Coronary artery (tissue), 2 donors: ENCODE measurements at regions not wholly inside any gene's neighbourhood (a gene's known extent, or its start where the extent isn't known, plus 50 kb on each side); places are given as distances from the start of the nearest gene placed in this dataset.

Experiments
- DNase-seq: peaks from one replicate; pipeline ENCODE4 v3.0.0-alpha.2; 2017; ENCODE audit warnings: low spot score
- H3K27ac ChIP-seq, 2 donors: fragments of 200-600 bp; sonication (generic); one replicate each; pipeline ENCODE4 v1.5.1; 2016 to 2019
- H3K4me3 ChIP-seq: fragments of 200-600 bp; sonication (generic); 2 replicates; pipeline ENCODE4 v1.5.1; 2016; ENCODE audit warnings: mild to moderate bottlenecking, moderate library complexity
- TF ChIP-seq, protein P1 (sequence below): fragments of 200-600 bp; sonication (generic); IDR thresholded peaks from one replicate; pipeline ENCODE4 v1.5.1; 2019; ENCODE audit warnings: antibody characterized with exemption

DNA sequence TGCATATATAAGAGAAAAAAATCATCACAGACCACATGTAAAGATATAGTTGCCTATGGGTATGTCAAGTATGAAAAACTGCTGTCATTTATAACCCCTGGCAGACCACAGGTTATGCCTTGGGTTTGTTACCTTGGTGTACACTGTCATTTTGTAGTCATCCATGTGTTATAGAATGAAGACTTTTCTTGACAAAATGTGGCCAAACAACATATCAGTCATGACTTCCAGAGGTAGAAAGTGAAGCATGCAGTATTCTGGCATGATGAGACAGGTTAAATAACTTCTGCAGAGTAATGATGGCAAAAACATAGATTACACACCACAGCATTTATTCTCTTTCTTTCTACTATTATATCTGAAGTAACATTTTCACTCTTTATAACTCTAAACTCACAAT lies 74.9 kb upstream of the NEUROD1 start:
- TF ChIP-seq, protein P1, sequence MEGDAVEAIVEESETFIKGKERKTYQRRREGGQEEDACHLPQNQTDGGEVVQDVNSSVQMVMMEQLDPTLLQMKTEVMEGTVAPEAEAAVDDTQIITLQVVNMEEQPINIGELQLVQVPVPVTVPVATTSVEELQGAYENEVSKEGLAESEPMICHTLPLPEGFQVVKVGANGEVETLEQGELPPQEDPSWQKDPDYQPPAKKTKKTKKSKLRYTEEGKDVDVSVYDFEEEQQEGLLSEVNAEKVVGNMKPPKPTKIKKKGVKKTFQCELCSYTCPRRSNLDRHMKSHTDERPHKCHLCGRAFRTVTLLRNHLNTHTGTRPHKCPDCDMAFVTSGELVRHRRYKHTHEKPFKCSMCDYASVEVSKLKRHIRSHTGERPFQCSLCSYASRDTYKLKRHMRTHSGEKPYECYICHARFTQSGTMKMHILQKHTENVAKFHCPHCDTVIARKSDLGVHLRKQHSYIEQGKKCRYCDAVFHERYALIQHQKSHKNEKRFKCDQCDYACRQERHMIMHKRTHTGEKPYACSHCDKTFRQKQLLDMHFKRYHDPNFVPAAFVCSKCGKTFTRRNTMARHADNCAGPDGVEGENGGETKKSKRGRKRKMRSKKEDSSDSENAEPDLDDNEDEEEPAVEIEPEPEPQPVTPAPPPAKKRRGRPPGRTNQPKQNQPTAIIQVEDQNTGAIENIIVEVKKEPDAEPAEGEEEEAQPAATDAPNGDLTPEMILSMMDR, result no peak
- Histone ChIP-seq H3K27ac (no peak overlapping the region), H3K4me3 (no peak overlapping the region)
- no peak for DNase-seq

DNA sequence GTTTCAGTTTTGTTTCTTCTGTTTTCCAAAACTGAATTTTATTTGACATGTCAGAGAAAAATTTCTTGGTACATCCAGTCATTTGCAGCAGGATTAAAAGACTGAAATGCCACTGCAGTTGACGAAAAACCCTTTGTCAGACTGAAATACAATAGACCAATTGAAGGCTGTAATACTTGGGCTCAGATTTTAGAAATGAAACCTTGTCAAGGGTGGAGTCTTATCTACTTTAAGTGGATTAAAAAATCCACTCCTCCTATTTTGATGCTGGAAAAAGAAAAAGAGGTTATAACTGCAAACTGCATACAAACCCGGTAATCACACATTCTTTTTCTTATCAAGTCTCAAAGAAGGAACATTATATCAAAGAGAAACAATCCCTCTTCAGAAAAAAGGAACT lies 80.2 kb upstream of the NEUROD1 start:
- TF ChIP-seq, protein P1, result no peak
- no peak for DNase-seq
- H3K27ac ChIP-seq, result no peak overlapping the region
- H3K4me3 ChIP-seq, result no peak overlapping the region

DNA sequence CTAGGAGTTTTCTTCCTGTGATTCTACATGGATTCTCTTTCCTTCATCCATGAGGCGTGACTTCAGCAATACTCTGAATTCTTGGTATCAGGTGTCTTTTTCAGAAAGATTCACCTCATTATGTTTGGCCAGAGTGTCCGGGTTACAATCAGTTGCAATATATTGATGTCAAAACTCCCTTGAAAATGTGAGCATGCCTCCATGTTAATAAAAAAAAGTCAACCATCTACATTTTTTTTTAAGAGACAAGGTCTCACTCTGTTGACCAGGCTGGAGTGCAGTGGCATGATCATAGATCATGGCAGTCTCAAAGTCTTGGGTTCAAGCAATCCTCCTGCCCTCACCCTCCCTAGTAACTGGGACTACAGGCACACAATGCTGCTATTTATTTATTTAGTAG lies 80.9 kb upstream of the NEUROD1 start:
- Histone ChIP-seq H3K4me3 (no peak overlapping the region), H3K27ac (no peak overlapping the region)
- TF ChIP-seq, protein P1, result no peak
- DNase-seq, result no peak

DNA sequence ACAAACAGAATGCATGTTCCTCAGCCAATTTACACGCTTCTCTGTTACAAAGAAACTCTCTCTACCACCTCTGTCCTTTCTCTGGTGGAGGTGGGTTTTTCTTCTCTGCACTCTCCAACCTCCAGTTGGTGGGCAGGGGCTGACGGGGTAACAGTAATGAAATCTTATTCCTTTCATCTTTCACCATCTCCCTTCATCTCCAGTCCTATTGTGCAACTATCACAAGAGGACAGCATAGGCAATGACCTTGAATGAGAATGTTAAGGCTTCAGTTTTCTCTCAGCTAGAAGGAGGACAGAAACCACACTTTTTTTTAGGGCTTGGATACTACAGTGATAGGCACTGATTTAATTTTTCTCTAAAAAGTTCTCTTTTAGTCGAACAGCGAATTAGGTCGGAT lies 81.7 kb upstream of the NEUROD1 start:
- no peak overlapping the region for H3K4me3 ChIP-seq
- DNase-seq, result no peak
- H3K27ac ChIP-seq, result no peak overlapping the region
- TF ChIP-seq, protein P1, result no peak

DNA sequence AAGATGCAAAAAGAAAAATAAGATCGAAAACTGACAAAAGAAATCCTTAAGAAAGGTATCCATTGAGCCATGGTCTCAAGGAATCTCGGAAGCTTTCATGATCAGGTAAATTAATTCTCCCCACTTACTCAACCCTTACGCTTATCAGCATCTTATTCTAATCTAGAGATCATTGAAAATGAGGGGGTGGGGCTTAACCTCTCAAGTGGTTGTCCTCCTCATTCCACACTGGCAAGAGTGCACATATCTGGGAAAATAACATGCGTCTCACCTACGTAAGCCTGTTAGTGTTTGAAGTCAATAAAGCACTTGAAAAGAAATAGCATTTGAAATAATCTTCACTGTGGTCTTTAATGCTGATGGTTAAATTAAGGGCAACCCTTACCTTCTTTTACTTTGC lies 82.5 kb upstream of the NEUROD1 start:
- TF ChIP-seq, protein P1, result no peak
- H3K27ac ChIP-seq, result no peak overlapping the region
- no peak overlapping the region for H3K4me3 ChIP-seq
- DNase-seq, result no peak

DNA sequence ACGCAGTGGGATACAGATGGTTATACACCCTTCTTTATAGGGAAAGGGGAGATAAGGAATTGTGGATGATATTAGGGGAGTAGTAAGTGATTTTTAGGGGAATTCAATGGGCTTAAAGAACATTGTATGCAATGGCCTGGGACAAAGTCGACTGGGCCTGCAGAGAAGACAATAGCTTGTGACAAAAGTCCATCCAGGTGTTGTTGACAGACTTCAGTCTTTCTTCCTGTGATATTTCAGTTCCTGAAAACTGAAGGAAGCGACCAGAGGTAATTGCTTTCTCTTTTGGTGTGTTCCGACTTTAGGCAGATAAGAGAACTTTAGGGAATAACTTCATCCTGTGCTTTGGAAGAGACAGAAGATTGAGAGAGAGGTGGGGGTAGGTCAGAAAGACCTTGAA lies 83.1 kb upstream of the NEUROD1 start:
- Histone ChIP-seq H3K27ac (no peak overlapping the region), H3K4me3 (no peak overlapping the region)
- TF ChIP-seq, protein P1, result no peak
- DNase-seq, result no peak

DNA sequence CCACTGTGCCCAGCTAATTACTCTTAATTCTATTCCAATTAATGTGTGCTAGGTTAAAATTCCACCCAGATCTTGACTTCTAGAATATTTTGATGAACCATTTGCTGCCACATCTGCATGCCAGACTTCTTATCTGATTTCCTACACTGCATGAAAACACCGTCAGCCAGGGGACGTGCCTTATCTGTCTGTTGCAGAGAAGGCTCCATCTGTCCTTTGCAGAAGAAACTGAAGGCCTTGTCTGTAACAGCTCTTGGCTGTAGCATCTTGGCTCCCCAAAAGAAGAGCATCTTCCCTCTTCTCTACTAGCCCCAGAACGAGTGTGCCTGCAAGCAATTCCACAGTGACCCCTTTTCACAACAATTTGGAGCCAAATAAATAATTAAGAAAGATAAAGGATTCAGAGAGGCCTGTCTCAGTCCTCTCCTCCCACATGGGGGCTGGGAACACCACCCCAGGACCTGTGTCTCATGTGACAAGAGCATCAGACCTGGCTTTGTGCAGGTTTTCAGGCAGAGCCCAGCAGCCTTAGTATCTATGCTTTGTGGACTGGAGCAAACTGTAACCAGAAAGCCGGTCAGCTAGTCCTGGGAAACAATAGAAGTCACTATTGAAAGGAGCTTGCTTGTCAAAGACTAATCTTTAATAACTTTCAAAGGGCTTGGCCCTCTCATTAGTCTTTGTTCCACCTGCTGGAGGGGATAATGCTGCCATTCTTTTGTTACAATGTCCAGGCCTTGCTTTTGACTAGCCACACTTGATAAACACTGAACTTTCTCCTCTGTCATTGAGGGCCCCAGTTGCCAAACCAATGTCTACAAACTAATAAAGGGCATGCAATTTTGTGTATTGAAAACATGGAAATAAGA lies 84.0 kb upstream of the NEUROD1 start:
- Histone ChIP-seq H3K27ac (no peak overlapping the region), H3K4me3 (no peak overlapping the region)
- TF ChIP-seq, protein P1, result no peak
- DNase-seq, result no peak
